ENCODE measurements at regions not wholly inside any gene's neighbourhood (a gene's known extent, or its start where the extent isn't known, plus 50 kb on each side); places are given as distances from the start of the nearest gene placed in this dataset.

- no peak for TF ChIP-seq CTCF (IDR thresholded peaks at IDR 0.05)
- TF ChIP-seq POLR2A (IDR thresholded peaks at IDR 0.05) = no peak
- TF ChIP-seq POLR2AphosphoS5 (IDR thresholded peaks at IDR 0.05) = no peak
- Histone ChIP-seq H3K9me3 (no peaks in the 10 kb centered on the region), H3K27me3 (no peaks in the 10 kb centered on the region), H3K4me3 (no peak overlapping the region), H3K36me3 (no peaks in the 10 kb centered on the region), H3K4me1 (no peaks in the 10 kb centered on the region), H3K27ac (no peak overlapping the region)
- no peak for DNase-seq (ENCODE audit: low spot score in 2 of 2)
- intact Hi-C loops (cut with DNase I; ENCODE audit: low total_unique reads) = no loop called here
These were observed 231.0 kb downstream of the ALG10B start for GRCh38 chr12:38547586-38547985.

DNA sequence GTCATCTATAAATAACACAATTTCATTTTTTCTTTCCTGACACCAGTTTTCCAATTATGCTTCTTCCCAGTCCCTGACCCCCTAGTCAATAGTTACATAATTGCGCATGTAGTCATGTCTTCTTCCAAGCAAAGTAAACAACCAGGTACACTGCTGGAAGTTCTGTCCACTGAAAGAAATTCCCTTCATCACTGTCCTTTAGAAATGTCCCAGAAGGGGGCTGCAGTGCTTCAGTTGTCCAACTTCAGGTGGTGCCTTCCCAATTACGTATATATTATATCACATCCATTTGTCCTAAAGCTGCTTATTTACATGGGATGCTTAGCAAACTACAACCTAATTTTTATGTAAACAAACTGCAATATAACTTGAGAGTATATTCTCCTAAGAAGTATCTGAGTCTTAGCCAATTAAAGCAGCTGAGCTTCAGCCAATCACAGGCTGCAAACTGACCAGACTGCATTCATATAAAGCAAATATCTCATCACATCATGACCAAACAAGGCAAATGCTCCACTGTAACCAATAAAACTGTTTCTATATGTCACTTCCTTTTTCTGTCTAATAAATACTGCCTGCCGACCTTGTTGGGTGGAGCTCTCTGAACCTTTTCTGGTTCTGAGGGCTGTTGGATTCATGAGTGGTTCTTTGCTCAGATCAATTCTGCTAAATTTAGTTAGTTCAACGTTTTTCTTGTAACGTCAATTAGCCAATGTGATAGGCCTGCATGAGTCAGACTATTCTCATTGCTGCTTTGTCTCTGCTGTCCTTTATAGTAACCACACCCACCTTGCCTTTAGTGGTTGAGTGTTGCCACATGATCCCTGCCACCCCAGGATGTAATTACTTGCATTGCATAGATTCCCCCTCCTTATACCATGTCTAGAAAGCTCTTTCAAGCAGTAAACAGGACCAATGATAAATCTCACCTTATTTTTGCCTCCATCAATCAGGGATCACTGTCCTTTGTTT lies 239.3 kb downstream of the ALG10B start:
- no peak for DNase-seq (ENCODE audit: low spot score in 2 of 2)
- H3K36me3 ChIP-seq = no peaks in the 10 kb centered on the region
- H3K4me1 ChIP-seq = no peaks in the 10 kb centered on the region
- no peaks in the 10 kb centered on the region for H3K27me3 ChIP-seq
- intact Hi-C loops (cut with DNase I; ENCODE audit: low total_unique reads) = loop anchor here (5.0 kb wide), 1 partner anchor 69 kb away; no protein-coding TSS in a partner anchor
- no peak overlapping the region for H3K27ac ChIP-seq
- no peak overlapping the region for H3K4me3 ChIP-seq
- TF ChIP-seq POLR2AphosphoS5 (IDR thresholded peaks at IDR 0.05) = no peak
- no peak for TF ChIP-seq POLR2A (IDR thresholded peaks at IDR 0.05)
- TF ChIP-seq CTCF (IDR thresholded peaks at IDR 0.05) = no peak
- no peaks in the 10 kb centered on the region for H3K9me3 ChIP-seq

GRCh38 chr12:38556647-38557046 lies 240.1 kb downstream of the ALG10B start:
- Histone ChIP-seq H3K9me3 (no peaks in the 10 kb centered on the region), H3K27ac (no peak overlapping the region)
- intact Hi-C loops (cut with DNase I; ENCODE audit: low total_unique reads) = loop anchor here (5.0 kb wide), 1 partner anchor 69 kb away; no protein-coding TSS in a partner anchor

DNA sequence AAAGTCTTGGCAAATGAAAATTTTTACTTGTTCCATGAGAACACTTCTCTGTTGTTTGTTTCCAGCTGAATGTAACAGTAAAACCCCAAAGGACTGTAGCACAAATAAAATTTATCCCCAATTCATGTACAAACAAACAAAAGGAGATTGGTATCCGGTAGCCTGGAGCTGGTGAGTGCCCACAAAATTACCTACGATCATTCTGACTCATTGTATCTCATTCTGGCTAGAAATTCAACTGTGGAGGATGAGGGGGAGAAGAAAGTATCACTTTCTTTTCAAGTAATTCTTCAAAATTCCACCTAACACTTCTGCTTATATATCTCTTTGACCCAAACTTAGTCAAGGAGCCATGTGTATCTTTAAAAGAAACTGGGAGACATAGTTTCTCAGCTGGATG lies 268.5 kb downstream of the ALG10B start:
- intact Hi-C loops (cut with DNase I; ENCODE audit: low total_unique reads) = no loop called here
- H3K27ac ChIP-seq = no peak overlapping the region
- H3K4me1 ChIP-seq = no peaks in the 10 kb centered on the region
- H3K9me3 ChIP-seq = no peaks in the 10 kb centered on the region
- H3K27me3 ChIP-seq = no peaks in the 10 kb centered on the region
- no peaks in the 10 kb centered on the region for H3K36me3 ChIP-seq
- no peak for TF ChIP-seq POLR2AphosphoS5 (IDR thresholded peaks at IDR 0.05)
- no peak for TF ChIP-seq CTCF (IDR thresholded peaks at IDR 0.05)
- no peak for TF ChIP-seq POLR2A (IDR thresholded peaks at IDR 0.05)
- no peak for DNase-seq (ENCODE audit: low spot score in 2 of 2)
- H3K4me3 ChIP-seq = no peak overlapping the region

More at GRCh38 chr12:38556647-38557046, 240.1 kb downstream of the ALG10B start:
- Histone ChIP-seq H3K4me1 (no peaks in the 10 kb centered on the region), H3K4me3 (no peak overlapping the region), H3K27me3 (no peaks in the 10 kb centered on the region), H3K36me3 (no peaks in the 10 kb centered on the region)
- TF ChIP-seq CTCF (IDR thresholded peaks at IDR 0.05) (no peak), POLR2AphosphoS5 (IDR thresholded peaks at IDR 0.05) (no peak), POLR2A (IDR thresholded peaks at IDR 0.05) (no peak)
- no peak for DNase-seq (ENCODE audit: low spot score in 2 of 2)

DNA sequence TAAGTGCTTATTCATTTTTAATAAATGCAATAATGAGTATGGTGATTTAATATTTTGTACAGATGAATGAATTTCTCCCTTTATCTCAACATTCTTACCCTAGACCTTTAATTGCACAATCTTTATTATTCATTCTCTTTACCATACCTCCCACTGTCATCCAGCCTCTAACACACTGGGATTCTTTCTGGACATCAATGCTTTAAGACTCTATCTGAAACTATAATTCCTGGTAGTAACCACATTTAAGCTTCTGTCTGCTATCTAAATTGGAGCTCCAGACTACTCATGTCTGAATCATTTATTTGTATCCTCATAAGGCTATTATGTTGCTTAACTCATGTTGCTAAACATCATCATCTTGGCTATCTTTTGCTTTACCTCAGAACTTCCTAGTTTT lies 270.2 kb downstream of the ALG10B start:
- Histone ChIP-seq H3K9me3 (no peaks in the 10 kb centered on the region), H3K4me1 (no peaks in the 10 kb centered on the region), H3K4me3 (no peak overlapping the region), H3K27me3 (no peaks in the 10 kb centered on the region), H3K27ac (no peak overlapping the region), H3K36me3 (no peaks in the 10 kb centered on the region)
- intact Hi-C loops (cut with DNase I; ENCODE audit: low total_unique reads) = no loop called here
- DNase-seq (ENCODE audit: low spot score in 2 of 2) = no peak
- TF ChIP-seq POLR2A (IDR thresholded peaks at IDR 0.05) (no peak), POLR2AphosphoS5 (IDR thresholded peaks at IDR 0.05) (no peak), CTCF (IDR thresholded peaks at IDR 0.05) (no peak)

Data from breast epithelium (tissue), 4 donors.